ENCODE measurements at regions not wholly inside any gene's neighbourhood (a gene's known extent, or its start where the extent isn't known, plus 50 kb on each side); places are given as distances from the start of the nearest gene placed in this dataset.

DNA sequence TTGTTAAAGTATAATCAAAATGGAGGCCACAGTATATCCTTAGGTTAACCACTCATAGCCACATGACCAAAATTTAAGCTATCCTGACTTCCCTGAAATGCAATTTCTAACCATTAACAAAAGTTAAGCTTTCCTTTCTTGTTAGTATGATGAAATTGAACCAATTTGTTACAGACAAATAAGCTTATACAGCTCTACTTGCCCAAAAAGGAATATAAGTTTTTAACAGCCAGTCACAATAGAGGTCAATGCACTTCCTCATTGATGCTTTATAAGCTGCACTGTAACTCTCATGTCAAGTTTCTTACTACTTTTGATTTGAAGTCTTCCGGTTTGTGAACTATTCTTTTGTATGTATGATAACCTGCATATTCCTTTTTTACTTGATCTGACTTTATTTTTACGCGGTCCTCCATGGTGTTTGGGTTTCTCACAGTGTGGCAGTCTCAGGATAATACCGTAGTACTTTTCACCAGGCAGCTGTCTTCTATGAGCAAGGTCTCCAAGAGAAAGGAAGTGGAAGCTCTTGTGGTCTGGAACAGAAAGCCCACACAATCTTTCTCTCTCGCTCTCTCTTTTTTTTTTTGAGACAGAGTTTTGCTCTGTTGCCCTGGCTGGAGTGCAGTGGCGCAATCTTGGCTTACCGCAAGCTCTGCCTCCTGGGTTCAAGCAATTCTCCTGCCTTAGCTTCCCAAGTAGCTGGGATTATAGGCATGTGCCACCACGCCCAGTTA, 331.6 kb downstream of the SRGAP2C start:
- 0 out of 2 replicates have a peak overlapping the region, but pooled peaks have one; percentile 22 for H2AFZ ChIP-seq (ENCODE audit: low read length)
- TF ChIP-seq, protein P1, sequence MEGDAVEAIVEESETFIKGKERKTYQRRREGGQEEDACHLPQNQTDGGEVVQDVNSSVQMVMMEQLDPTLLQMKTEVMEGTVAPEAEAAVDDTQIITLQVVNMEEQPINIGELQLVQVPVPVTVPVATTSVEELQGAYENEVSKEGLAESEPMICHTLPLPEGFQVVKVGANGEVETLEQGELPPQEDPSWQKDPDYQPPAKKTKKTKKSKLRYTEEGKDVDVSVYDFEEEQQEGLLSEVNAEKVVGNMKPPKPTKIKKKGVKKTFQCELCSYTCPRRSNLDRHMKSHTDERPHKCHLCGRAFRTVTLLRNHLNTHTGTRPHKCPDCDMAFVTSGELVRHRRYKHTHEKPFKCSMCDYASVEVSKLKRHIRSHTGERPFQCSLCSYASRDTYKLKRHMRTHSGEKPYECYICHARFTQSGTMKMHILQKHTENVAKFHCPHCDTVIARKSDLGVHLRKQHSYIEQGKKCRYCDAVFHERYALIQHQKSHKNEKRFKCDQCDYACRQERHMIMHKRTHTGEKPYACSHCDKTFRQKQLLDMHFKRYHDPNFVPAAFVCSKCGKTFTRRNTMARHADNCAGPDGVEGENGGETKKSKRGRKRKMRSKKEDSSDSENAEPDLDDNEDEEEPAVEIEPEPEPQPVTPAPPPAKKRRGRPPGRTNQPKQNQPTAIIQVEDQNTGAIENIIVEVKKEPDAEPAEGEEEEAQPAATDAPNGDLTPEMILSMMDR (IDR thresholded peaks at IDR 0.05; ENCODE audit: low read length), result no peak
- TF ChIP-seq EZH2 (IDR thresholded peaks at IDR 0.05; ENCODE audit: borderline replicate concordance, low read length), result no peak
- no peaks in the 10 kb centered on the region for H3K27me3 ChIP-seq (ENCODE audit: insufficient read depth, low read length)
- H3K4me1 ChIP-seq (ENCODE audit: insufficient read depth, low read length, severe bottlenecking), result peaks cover 45% of the 10 kb centered on the region
- no peaks in the 10 kb centered on the region for H3K9me3 ChIP-seq (ENCODE audit: low read length)
- H4K20me1 ChIP-seq (ENCODE audit: insufficient read depth, low read length), result no peaks in the 10 kb centered on the region
- peak overlapping the region; percentile 91; the same call in 1 of the 2 replicates for H3K9ac ChIP-seq (ENCODE audit: low read length)
- H3K79me2 ChIP-seq (ENCODE audit: insufficient read depth, low read length), result no peaks in the 10 kb centered on the region
- H3K4me3 ChIP-seq (ENCODE audit: low read depth, low read length, poor library complexity, severe bottlenecking), result peak overlapping the region; percentile 24
- H3F3A ChIP-seq (ENCODE audit: insufficient read depth, low read length), result no peaks in the 10 kb centered on the region
- H3K4me2 ChIP-seq (ENCODE audit: low read length), result peak overlapping the region; percentile 64
- no peaks in the 10 kb centered on the region for H3K36me3 ChIP-seq (ENCODE audit: insufficient read depth, low read length)
- H3K9me2 ChIP-seq (ENCODE audit: low read depth, low read length), result no peaks in the 10 kb centered on the region
- H3K27ac ChIP-seq (ENCODE audit: low read depth, low read length, poor library complexity, severe bottlenecking), result peak overlapping the region; percentile 95

DNA sequence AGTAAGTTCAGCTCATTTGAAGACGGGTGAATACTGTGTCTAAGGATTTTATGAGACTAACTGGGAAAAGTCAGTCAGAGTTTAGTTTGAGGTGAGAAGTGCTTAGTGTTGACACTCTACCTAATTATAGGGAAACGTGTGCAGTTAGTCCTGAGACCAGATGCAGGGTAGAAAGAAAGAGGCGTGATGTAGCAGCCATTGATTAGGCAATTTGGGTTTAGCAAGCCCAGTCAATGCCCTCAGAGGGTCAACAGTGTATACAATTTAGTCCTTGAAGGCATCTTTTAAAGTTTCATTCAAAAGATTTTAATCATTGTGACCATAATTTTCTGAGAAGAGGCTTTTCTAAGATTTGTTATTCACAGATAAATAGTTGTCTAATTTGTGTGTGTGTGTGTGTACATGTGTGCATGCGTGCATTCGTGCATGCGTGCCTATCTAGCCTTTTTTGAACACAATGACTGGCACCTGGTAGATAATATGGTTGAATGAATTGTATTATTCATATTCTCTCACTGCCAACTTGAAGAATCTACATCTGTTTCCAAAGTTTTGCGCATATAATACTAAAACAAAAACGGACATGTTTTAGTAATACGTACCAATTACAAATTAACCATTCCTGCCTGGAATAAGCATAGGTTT, 332.9 kb downstream of the SRGAP2C start:
- peak overlapping the region; percentile 91 for H3K9ac ChIP-seq (ENCODE audit: low read length)
- peak overlapping the region; percentile 78 for H3K4me3 ChIP-seq (ENCODE audit: low read depth, low read length, poor library complexity, severe bottlenecking)
- H3K9me2 ChIP-seq (ENCODE audit: low read depth, low read length), result no peaks in the 10 kb centered on the region

DNA sequence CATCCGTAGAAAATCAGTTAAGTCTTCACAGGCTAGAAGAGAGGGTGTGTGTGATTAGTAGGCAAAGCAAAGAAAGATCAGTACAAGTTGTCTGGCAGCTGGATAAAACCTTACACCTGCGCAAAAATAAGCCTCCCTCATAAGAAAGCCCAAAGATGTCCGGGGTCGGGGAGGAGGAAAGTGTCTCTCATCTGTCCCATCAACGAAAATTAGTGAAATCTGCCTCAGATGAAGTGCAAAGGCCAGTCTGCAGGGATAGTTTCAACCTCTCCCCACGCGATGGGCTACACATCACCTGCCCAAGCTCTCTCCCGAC, 333.9 kb downstream of the SRGAP2C start:
- no peaks in the 10 kb centered on the region for H3K79me2 ChIP-seq (ENCODE audit: insufficient read depth, low read length)
- H2AFZ ChIP-seq (ENCODE audit: low read length), result no peak overlapping the region
- H3K27me3 ChIP-seq (ENCODE audit: insufficient read depth, low read length), result no peaks in the 10 kb centered on the region
- no peaks in the 10 kb centered on the region for H3K9me2 ChIP-seq (ENCODE audit: low read depth, low read length)
- H3F3A ChIP-seq (ENCODE audit: insufficient read depth, low read length), result no peaks in the 10 kb centered on the region
- no peaks in the 10 kb centered on the region for H4K20me1 ChIP-seq (ENCODE audit: insufficient read depth, low read length)
- peak overlapping the region; percentile 64 for H3K4me2 ChIP-seq (ENCODE audit: low read length)
- H3K36me3 ChIP-seq (ENCODE audit: insufficient read depth, low read length), result no peaks in the 10 kb centered on the region
- peak overlapping the region; percentile 78 for H3K4me3 ChIP-seq (ENCODE audit: low read depth, low read length, poor library complexity, severe bottlenecking)
- no peaks in the 10 kb centered on the region for H3K9me3 ChIP-seq (ENCODE audit: low read length)
- H3K9ac ChIP-seq (ENCODE audit: low read length), result peak overlapping the region; percentile 91
- TF ChIP-seq, protein P1 (IDR thresholded peaks at IDR 0.05; ENCODE audit: low read length), result no peak
- no peak for TF ChIP-seq EZH2 (IDR thresholded peaks at IDR 0.05; ENCODE audit: borderline replicate concordance, low read length)
- peak overlapping the region; percentile 95 for H3K27ac ChIP-seq (ENCODE audit: low read depth, low read length, poor library complexity, severe bottlenecking)
- peaks cover 53% of the 10 kb centered on the region for H3K4me1 ChIP-seq (ENCODE audit: insufficient read depth, low read length, severe bottlenecking)

More for the DNA sequence above, 332.9 kb downstream of the SRGAP2C start:
- no peaks in the 10 kb centered on the region for H3K79me2 ChIP-seq (ENCODE audit: insufficient read depth, low read length)
- TF ChIP-seq, protein P1 (IDR thresholded peaks at IDR 0.05; ENCODE audit: low read length), result no peak
- TF ChIP-seq EZH2 (IDR thresholded peaks at IDR 0.05; ENCODE audit: borderline replicate concordance, low read length), result no peak
- no peaks in the 10 kb centered on the region for H4K20me1 ChIP-seq (ENCODE audit: insufficient read depth, low read length)
- H3K36me3 ChIP-seq (ENCODE audit: insufficient read depth, low read length), result no peaks in the 10 kb centered on the region
- no peaks in the 10 kb centered on the region for H3K27me3 ChIP-seq (ENCODE audit: insufficient read depth, low read length)
- peak overlapping the region; percentile 95 for H3K27ac ChIP-seq (ENCODE audit: low read depth, low read length, poor library complexity, severe bottlenecking)
- H3K4me2 ChIP-seq (ENCODE audit: low read length), result peak overlapping the region; percentile 64
- H2AFZ ChIP-seq (ENCODE audit: low read length), result no peak overlapping the region
- H3K4me1 ChIP-seq (ENCODE audit: insufficient read depth, low read length, severe bottlenecking), result peaks cover 53% of the 10 kb centered on the region
- no peaks in the 10 kb centered on the region for H3K9me3 ChIP-seq (ENCODE audit: low read length)
- no peaks in the 10 kb centered on the region for H3F3A ChIP-seq (ENCODE audit: insufficient read depth, low read length)

Data from OCI-LY1 (cell line).